ENCODE measurements at regions not wholly inside any gene's neighbourhood (a gene's known extent, or its start where the extent isn't known, plus 50 kb on each side); places are given as distances from the start of the nearest gene placed in this dataset.

- no peak for DNase-seq
Observed at GRCh38 chr22:48517039-48518030, 1310.3 kb downstream of the BRD1 start.

- DNase-seq: no peak
Observed at GRCh38 chr22:48516571-48516970, 1311.1 kb downstream of the BRD1 start.

DNA sequence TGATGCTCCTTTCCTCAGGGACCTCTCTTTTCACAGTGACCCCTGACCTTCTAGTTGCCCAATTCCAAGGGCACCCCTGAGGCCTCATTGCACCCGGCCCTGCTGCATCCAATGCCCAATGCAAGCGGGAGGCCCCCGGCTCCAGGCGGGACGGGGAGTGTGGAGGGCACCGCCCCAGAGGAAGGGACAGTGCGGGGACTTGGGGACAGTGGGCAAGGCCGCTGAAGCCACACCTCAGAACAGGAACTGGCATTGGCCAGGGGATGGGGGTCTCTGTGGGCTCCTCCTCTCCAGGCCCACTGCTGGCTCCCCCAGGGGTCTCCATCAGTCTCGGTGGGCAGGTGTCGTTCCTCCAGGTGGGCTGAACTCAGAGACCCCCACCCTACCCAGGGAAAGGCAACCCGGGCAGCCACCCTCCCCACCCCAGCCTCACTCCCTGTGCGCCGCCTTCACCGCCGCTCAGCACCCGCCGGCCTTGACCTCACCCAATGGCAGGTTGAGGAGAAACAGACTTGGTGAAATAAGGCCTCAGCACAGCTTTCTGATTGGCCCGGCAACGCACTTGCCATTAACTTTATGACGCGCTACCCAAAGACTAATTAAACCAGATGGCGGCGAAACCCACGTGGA is 1312.0 kb downstream of the BRD1 start:
- DNase-seq: no peak

- DNase-seq: no peak
Observed at GRCh38 chr22:48513929-48514328, 1313.7 kb downstream of the BRD1 start.

- DNase-seq: no peak
Observed at GRCh38 chr22:48513446-48513845, 1314.2 kb downstream of the BRD1 start.

GRCh38 chr22:48511781-48512327 is 1315.8 kb downstream of the BRD1 start:
- no peak for DNase-seq

DNA sequence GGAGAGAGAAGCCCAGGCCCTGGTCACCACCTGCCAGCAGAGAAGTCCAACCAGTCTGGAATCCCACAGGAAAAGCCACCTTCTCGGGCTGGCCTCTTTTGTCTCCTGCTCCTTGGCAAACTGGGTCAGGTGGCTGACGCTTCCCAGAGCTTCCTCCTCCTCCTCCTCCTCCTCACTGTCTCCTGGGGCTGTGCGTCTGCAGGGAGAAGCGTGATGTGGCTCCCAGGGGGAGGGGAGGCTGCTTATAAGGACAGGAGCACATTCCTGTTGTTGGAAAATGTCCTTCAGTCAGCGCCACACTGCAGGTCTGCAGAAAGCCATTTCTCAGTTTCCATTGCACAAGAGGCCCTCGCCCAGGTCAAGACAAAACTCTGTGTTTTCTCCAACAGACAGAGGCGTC is 1316.5 kb downstream of the BRD1 start:
- DNase-seq: no peak

DNA sequence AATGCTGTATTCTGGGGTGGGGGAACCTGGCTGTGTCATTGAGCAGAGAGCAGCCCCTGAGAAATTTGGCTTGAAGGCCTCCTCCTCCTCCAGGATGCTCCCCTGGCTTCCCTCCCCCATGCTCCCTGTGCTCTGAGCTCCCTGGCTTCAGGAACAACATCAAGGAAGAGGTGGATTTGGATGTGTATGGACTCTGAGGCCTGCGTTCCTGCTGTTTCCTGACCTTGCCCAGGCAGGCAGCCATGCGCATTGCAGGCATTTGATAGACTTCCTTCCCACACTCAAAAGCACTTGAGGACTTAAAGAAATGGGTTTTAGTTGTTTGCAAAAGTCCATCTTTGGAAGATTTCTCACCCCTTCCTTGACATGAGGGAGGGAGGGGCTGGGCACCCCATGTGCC is 1317.1 kb downstream of the BRD1 start:
- DNase-seq: no peak

DNA sequence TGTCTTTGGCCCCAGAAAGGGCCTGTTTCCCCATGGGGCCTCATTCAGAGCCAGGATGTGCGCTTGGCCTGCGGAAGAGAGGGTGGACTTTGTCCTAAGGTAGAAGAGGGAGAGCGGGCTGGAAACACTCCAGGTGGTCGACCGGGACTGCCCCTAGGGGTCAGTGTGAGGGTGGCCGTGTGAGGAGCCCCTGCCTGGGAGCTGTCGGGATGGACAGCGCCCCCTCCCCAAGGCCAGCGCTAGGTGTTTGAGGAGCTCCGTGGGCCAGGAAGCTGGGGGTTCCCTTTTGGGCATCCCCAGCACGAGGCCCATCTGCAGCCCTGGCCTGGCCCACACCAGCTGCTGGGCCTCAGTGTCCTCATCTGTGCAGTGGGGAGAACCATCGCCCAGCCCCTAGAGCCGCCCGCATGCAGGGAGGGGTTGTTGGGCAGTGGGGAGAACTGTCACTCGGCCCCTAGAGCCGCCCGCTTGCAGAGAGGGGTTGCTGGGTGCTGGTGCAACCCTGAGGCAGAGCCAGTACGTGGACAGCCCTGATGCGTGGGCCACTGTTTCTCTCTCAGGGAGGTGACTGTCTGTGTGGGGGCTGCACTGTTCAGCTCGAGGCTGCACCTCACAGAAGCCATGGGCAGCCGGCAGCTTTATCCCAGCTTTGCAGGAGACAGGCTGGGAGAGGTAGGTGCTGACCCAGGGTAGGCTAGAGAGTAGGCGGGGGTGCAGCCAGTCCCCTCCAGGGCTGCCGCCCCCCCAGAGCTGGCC is 1319.9 kb downstream of the BRD1 start:
- DNase-seq: no peak

- DNase-seq: no peak
Observed at GRCh38 chr22:48507171-48507570, 1320.5 kb downstream of the BRD1 start.

DNA sequence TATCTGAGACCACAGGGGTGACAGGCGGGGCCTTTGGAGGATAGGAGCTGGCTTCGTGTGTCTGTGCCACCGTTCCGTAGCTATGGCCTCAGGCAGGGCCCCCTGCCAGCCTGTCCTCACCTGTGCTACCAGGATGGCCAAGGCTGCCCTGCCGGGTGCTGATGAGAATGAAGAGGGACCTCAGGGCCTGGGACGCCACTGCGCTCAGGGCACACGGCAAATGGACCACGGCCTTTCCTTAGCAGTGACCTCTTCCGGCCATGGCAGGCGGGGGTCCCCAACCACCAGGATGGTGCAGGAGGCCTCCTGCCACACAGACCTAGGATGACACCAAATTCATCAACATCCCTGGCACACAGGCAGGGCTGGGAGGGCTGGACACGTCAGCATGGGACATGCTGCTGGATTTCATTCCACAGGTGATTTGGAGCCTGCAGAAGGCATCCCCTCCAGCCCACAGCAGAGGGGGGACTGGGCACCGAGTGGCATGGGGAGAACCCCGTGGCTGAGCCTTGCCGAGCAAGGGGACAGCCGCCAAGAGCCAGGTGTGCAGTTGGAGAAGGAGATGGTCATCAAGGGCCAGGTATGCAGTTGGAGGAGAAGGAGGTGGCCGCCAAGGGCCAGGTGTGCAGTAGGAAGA is 1321.0 kb downstream of the BRD1 start:
- DNase-seq: no peak

- no peak for DNase-seq
Observed at GRCh38 chr22:48505891-48506290, 1321.8 kb downstream of the BRD1 start.

DNA sequence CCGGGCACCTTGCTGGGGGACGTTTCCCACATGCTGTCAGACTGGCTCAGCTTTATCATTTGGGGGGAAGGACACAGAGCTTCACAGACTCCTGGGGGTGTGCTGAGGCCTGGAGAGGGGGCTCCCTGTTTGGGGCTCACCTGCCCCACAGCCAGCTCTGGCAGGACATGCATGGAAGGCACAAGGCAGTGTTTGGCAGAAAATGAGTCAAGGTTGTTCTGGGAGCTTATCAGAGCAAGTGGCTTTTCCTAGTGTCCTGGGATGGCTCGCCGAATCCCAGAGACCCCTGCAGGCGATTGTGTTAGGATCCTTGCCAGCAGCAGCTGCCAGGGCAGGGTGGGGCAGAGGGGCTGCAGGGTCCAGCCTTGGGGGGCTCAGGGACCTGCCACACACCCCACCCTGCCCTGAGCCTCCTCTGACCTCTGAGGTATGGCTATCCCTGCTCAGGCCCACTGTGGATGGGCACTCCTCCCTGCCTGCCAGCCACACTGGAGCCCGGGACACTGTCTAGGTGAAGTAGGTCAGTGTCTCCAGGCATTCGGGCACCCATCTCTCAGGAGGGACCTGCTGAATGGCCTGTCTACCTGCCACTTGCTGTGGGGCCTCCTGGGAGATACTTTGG is 1323.0 kb downstream of the BRD1 start:
- peak in 1 of 2 donors; percentile 1 for DNase-seq

DNA sequence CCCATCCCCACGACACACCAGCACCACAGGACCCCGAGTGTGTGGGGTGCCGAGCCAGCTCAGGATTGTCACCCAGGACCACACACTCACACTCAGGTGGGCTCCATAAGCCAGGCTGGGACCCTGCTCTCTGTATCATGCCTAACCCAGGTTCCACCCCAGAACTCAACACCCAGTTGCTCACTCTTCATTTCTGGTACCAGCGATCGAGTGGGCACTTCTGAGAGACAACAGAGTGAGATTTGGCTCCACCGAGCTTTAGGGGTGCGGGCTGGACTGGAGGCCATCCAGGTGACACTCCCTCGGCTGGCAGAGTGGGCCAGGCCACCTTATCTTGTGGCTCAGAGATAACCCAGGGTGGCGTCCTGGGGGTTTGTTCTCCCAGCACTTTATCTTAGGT is 1323.8 kb downstream of the BRD1 start:
- no peak for DNase-seq

GRCh38 chr22:48503035-48503625 is 1324.5 kb downstream of the BRD1 start:
- DNase-seq: no peak

DNA sequence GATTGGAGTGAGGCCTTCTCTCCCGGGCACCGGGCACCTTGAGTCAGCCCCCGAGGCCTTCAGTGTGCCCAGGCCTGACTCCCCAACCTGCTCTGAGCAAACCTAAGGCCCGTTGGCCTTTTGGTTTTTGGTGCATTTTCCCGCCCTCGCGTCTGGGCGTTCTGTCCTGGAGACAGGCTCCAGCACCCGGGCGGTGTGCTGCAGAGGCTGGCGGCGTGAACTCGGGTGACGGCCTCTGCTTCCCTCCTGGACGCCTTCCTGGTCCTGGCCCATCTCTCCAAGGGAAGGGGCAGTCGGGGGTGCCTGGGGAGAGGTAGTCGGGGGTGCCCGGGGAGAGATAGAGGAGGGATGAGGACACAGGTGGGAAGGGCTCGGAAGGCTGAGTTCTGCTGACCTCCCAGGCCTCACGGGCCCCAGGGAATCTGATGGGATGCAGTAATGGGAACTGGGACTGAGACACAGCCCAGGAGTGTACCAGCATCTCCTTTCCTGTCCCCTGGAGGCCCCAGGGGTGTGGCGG is 1326.4 kb downstream of the BRD1 start:
- no peak for DNase-seq

- no peak for DNase-seq
Observed at GRCh38 chr22:48500471-48501230, 1327.0 kb downstream of the BRD1 start.

GRCh38 chr22:48499456-48500425 is 1327.9 kb downstream of the BRD1 start:
- no peak for DNase-seq

DNA sequence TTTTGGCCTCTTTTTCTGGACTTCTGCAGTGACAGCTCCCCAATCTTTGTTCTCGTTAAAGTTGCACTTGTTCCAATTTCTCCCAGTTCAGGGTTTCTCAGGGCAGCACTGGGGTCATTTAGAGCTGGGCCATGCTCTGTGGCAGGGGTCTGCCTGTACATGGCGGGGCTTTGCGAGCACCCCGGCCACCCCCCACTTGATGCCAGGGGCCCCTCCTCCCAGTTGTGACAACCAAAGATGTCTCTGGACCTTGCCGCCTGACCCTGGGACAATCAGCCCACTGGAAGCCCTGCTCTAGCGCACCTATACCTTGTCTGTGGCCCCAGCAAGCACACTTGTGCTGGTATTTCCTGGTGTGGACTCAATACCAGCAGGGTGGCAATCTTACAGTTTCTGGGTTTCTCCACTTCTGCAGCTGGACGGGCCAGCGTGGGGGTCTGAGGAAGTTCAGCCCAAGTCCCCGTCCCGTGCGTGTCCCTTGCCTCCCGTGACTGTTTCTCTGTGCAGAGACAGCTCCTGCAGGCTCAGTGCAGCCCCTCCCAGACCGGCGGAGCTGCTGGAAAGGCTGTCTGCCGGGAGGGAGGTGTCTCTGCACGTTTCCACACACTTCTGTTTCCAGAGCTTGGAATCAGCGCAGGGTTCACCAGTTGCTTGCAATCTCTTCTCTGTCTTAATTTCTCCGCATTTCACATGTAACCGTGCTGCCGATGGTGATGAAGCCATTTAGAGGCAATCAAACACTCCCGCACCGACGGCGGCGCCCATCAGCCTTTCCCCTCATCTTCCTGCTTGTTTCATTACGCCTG is 1328.9 kb downstream of the BRD1 start:
- no peak for DNase-seq

All from bone marrow (tissue), 2 donors.